Neural cell (in vitro differentiated cells): ENCODE measurements at regions not wholly inside any gene's neighbourhood (a gene's known extent, or its start where the extent isn't known, plus 50 kb on each side); places are given as distances from the start of the nearest gene placed in this dataset.

Experiments used
- EP300 ChIP-seq: fragments of 450-650 bp; conservative IDR thresholded peaks from 2 replicates; pipeline ENCODE4 v1.6.1; 2014; ENCODE audit warnings: antibody characterized with exemption, mild to moderate bottlenecking, moderate library complexity; ENCODE audit not compliant: poor library complexity, severe bottlenecking
- EZH2 ChIP-seq: fragments of 200-600, 300-800 bp; shearing (Covaris generic), sonication (generic); IDR thresholded peaks from 2 replicates; pipeline ENCODE4 v1.6.1; 2014; ENCODE audit warnings: antibody characterized with exemption, low read length, borderline replicate concordance, mild to moderate bottlenecking; ENCODE audit not compliant: insufficient read depth, poor library complexity, severe bottlenecking
- MXI1 ChIP-seq: fragments of 450-650 bp; conservative IDR thresholded peaks from 2 replicates; pipeline ENCODE4 v1.6.1; 2014; ENCODE audit warnings: antibody characterized with exemption, mild to moderate bottlenecking; ENCODE audit not compliant: poor library complexity, severe bottlenecking
- POLR2AphosphoS5 ChIP-seq: IDR thresholded peaks from 2 replicates; pipeline ENCODE4 v1.6.1; 2012
- RAD21 ChIP-seq: fragments of 450-650 bp; conservative IDR thresholded peaks from 2 replicates; pipeline ENCODE4 v1.6.1; 2014; ENCODE audit warnings: antibody characterized with exemption, mild to moderate bottlenecking, moderate library complexity
- REST ChIP-seq: IDR thresholded peaks from 2 replicates; pipeline ENCODE4 v1.6.1; 2012; ENCODE audit warnings: borderline replicate concordance
- SMC3 ChIP-seq: fragments of 450-650 bp; conservative IDR thresholded peaks from 2 replicates; pipeline ENCODE4 v1.6.1; 2014; ENCODE audit warnings: antibody characterized with exemption, mild to moderate bottlenecking, moderate library complexity; ENCODE audit not compliant: poor library complexity
- TAF1 ChIP-seq: IDR thresholded peaks from 2 replicates; pipeline ENCODE4 v1.6.1; 2012; ENCODE audit warnings: low read depth
- TF ChIP-seq, protein P1 (sequence below): fragments of 450-650 bp; IDR thresholded peaks from 2 replicates; pipeline ENCODE4 v1.5.1; 2014; ENCODE audit warnings: antibody characterized with exemption, mild to moderate bottlenecking, moderate library complexity; ENCODE audit not compliant: poor library complexity, severe bottlenecking

DNA sequence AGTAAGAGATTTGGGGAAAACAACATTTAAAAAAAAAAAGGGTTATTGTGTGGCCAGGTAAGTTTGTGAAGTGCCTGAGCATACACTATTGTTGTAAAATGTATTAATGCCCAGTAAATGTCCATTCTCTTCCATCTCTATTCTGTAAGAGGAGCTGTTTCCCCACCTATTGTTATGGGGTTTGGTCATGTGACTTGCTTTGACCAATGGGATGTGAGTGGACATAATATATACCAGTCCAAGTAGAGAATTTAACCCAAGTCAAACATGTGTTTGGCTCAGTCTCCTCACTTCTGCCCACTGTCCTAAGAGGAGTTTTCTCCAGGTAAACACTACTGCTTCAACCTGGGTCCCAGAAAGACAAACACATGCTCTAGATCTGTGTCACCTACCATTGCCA is 377.1 kb downstream of the FOXA2 start:
- TF ChIP-seq, protein P1, sequence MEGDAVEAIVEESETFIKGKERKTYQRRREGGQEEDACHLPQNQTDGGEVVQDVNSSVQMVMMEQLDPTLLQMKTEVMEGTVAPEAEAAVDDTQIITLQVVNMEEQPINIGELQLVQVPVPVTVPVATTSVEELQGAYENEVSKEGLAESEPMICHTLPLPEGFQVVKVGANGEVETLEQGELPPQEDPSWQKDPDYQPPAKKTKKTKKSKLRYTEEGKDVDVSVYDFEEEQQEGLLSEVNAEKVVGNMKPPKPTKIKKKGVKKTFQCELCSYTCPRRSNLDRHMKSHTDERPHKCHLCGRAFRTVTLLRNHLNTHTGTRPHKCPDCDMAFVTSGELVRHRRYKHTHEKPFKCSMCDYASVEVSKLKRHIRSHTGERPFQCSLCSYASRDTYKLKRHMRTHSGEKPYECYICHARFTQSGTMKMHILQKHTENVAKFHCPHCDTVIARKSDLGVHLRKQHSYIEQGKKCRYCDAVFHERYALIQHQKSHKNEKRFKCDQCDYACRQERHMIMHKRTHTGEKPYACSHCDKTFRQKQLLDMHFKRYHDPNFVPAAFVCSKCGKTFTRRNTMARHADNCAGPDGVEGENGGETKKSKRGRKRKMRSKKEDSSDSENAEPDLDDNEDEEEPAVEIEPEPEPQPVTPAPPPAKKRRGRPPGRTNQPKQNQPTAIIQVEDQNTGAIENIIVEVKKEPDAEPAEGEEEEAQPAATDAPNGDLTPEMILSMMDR = no peak
- TF ChIP-seq POLR2AphosphoS5 (no peak), MXI1 (no peak), EZH2 (no peak), EP300 (no peak), SMC3 (no peak), TAF1 (no peak), RAD21 (no peak), REST (no peak)
